ACC112 (cell line): ENCODE measurements at regions not wholly inside any gene's neighbourhood (a gene's known extent, or its start where the extent isn't known, plus 50 kb on each side); places are given as distances from the start of the nearest gene placed in this dataset.
"Not testable (repeated sequence)": the region's sequence is repeated elsewhere in the genome, so short reads cannot be mapped to it uniquely, and the experiment has no call there.

ENCODE experiments used
- H2AFZ ChIP-seq: fragments of 200-600 bp; sonication (generic); one replicate; pipeline ENCODE4 v1.6.0; 2017; ENCODE audit warnings: antibody characterized with exemption, low read length; ENCODE audit not compliant: unreplicated experiment
- H3K27ac ChIP-seq: fragments of 200-600 bp; sonication (generic); 2 replicates; pipeline ENCODE4 v1.5.1; 2014; ENCODE audit warnings: low read depth, mild to moderate bottlenecking, antibody characterized with exemption, low read length, moderate library complexity
- H3K27me3 ChIP-seq: fragments of 200-600 bp; sonication (generic); 2 replicates; pipeline ENCODE4 v1.6.1; 2014; ENCODE audit warnings: mild to moderate bottlenecking, antibody characterized with exemption, low read length, moderate library complexity, mixed read lengths; ENCODE audit not compliant: insufficient read depth
- H3K36me3 ChIP-seq: fragments of 200-600 bp; sonication (generic); 2 replicates; pipeline ENCODE4 v1.6.1; 2016; ENCODE audit warnings: mild to moderate bottlenecking, antibody characterized with exemption, low read length, moderate library complexity, mixed read lengths; ENCODE audit not compliant: insufficient read depth
- H3K4me1 ChIP-seq: fragments of 200-600 bp; sonication (generic); one replicate; pipeline ENCODE4 v1.6.1; 2016; ENCODE audit warnings: low read length, mixed read lengths; ENCODE audit not compliant: insufficient read depth, unreplicated experiment, control insufficient read depth
- H3K4me3 ChIP-seq: fragments of 200-600 bp; sonication (generic); 2 replicates; pipeline ENCODE4 v1.5.1; 2014; ENCODE audit warnings: mild to moderate bottlenecking, low read depth, low read length
- H3K79me2 ChIP-seq: fragments of 200-600 bp; sonication (generic); one replicate; pipeline ENCODE4 v1.6.0; 2016; ENCODE audit warnings: low read length; ENCODE audit not compliant: control insufficient read depth, unreplicated experiment, insufficient read depth

DNA sequence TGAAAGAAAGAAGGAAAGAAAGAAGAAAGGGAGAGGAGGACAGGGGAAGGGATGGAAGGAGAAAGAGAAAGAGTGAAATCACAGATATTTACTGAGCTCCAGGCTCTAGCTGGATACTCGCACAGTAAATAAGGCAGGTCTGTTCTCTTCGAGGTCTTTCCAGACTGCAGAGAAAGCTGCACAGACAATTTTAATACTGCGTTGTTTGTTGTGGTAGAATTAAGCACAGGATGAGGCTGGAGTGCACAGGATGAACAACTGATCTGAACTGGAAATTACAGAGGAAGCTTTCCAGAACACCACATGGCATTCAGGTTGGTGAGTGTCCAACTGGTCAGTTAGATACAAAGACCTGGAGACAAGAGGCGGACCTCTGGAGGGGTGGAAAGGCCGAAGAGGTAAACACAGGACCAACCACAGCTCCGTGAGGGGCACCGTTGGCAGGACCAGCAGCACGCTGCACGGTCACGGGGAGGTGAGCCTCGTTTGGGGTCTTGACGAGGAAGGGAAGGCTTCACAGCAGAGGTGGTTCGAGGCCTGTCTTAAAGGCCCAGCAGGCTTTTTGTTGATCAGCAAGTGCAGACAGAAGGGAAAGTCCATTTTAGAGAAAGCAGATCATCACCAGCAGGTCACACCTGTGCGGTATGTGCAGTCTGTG, 121.7 kb downstream of the ATP6V0E2 start:
- H3K36me3 ChIP-seq, H3K4me1 ChIP-seq, H2AFZ ChIP-seq, H3K27me3 ChIP-seq, H3K27ac ChIP-seq, H3K79me2 ChIP-seq, H3K4me3 ChIP-seq: not testable (repeated sequence)

DNA sequence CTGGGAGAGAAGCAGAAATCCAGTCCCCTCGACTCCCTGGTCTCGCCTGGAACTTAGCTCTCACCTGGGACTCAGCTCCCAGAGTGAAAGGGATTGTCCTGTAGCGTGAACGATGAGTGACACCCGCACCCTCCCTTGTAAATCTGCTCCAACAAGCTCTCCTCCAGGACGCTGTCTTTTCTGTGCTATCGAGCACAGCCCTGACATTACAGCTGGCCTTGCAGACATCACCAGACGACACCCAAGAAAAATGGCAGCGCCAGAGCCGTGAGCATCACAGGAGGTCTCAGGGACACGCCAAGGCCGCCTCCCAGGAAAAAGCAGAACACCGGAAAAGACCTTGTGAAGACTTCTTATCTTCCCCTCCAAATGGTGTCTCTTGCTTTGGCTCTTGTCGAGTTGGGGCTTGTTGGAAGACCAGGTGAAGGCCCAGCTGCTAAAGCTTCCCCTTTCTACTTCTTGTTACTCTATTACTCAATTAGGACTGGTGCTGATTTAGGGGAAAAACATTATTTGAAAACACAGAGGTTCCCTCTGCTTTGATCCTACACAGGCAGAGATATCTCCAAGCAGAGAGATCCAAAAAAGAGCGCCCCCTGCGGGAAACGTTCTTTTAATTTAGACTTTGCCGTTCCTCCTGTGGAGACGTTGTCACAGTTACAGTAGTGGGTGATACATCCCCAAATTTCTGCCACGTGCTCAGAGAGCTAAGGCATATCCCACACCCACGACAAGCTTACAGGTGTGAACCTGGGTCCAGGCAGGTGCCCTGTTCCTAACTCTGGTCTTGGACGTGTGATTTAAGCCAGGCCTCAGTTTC, 127.2 kb downstream of the ATP6V0E2 start:
- H3K4me3 ChIP-seq, H2AFZ ChIP-seq, H3K36me3 ChIP-seq, H3K4me1 ChIP-seq, H3K79me2 ChIP-seq, H3K27ac ChIP-seq, H3K27me3 ChIP-seq: not testable (repeated sequence)

GRCh38 chr7:150003304-150003810, 129.6 kb downstream of the ATP6V0E2 start:
- H2AFZ ChIP-seq: no peak overlapping the region
- H3K4me1 ChIP-seq: no peaks in the 10 kb centered on the region
- no peaks in the 10 kb centered on the region for H3K27me3 ChIP-seq
- H3K36me3 ChIP-seq: no peaks in the 10 kb centered on the region
- no peaks in the 10 kb centered on the region for H3K79me2 ChIP-seq
- H3K27ac ChIP-seq: no peak overlapping the region
- H3K4me3 ChIP-seq: no peak overlapping the region

DNA sequence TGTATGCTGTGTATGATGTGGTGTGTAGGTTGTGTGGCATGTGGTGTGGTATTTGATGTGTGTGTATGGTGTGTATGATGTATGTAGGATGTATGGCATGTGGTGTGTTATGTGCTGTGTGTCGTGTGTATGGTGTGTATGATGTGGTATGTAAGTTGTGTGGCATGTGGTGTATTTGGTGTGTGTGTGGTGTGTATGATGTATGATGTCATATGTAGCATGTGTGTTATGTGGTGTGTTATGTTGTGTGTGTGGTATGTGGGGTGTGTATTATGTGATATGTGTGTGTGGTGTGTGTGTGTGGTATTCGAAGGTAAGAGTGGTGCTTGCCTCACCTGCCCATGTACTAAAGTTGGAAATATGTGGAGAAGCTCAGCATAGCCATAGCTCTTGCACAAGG, 130.2 kb downstream of the ATP6V0E2 start:
- H3K27me3 ChIP-seq, H3K79me2 ChIP-seq, H3K36me3 ChIP-seq, H2AFZ ChIP-seq, H3K4me1 ChIP-seq, H3K4me3 ChIP-seq, H3K27ac ChIP-seq: not testable (repeated sequence)

DNA sequence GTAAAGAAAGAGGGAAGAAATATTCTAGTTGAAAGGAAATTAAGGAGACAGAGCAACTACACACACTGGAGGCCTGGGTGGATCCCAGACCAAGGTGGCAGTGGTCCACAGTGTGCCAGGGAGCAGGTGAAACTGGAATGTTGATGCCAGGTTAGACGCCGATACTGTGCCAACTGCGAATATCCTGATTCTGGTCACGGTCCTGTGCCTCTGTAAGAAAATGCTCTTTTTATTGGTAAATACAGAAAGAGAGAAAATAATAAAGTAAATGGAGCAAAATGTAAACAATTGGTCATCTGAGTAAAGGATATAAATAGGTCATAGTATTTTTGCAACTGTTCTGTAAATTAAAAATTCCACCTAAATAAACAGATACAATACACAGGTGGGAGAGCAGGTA, 131.1 kb downstream of the ATP6V0E2 start:
- H3K4me1 ChIP-seq, H2AFZ ChIP-seq, H3K27ac ChIP-seq, H3K36me3 ChIP-seq, H3K79me2 ChIP-seq, H3K4me3 ChIP-seq, H3K27me3 ChIP-seq: not testable (repeated sequence)

DNA sequence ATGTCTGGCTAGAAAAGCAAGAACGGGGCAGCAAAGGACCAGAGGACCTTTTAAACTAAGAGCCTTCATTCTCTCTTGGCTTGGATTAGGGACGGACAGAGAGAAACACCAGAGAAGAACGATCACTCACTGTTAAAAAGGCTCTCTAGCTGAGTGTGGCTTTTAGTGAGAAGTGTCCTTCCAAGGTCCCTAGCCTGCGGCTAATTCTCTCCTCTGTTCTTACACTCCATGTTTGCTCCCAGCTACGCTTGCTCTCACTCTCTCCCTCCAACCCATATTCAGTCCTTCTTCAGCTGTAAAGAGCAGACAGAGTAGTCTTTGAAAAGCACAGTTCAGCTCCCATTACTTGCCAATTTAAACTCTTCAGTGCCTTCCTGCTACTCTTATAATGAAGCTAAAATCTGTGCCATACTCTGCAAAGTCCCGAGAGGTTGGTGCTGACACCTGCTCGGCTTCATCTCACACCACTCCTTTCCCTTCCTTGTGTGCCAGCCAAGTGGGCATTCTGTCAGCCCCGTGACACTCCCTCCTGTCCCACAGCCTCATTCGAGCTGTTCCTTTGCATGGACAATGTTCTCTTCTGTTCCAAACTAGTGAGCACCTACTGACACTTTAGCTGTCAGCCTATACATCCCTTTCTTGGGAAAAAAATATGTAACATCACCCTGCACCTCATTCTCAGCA, 136.0 kb downstream of the ATP6V0E2 start:
- H3K27me3 ChIP-seq, H3K79me2 ChIP-seq, H3K27ac ChIP-seq, H3K4me3 ChIP-seq, H2AFZ ChIP-seq, H3K4me1 ChIP-seq, H3K36me3 ChIP-seq: not testable (repeated sequence)

DNA sequence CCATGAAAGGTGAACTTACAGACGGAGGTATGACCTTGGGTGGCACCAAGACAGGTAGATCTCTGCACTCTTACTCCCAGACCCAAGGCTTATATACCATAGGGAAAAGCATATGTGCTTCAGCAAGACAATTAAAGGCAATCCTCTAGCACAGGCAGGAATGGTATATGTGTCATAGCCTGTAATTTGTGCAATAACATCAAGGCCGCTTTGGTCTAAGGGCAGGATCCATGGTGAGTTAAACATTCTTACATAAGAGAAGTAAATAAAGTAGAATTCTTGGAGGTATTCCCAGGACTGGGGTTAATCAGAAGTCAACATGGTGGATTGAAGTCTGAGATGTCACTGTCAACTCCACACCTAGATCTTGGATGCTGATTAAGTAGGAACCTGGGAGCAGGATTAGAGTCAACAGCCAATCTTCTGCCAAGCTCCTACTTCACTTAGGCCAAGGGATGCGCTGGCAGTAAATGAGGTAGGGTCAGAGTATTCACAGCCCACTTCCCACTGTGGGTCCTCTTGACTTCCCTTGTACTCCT, 143.0 kb downstream of the ATP6V0E2 start:
- H3K4me1 ChIP-seq, H3K27me3 ChIP-seq, H2AFZ ChIP-seq, H3K4me3 ChIP-seq, H3K36me3 ChIP-seq, H3K79me2 ChIP-seq, H3K27ac ChIP-seq: not testable (repeated sequence)

DNA sequence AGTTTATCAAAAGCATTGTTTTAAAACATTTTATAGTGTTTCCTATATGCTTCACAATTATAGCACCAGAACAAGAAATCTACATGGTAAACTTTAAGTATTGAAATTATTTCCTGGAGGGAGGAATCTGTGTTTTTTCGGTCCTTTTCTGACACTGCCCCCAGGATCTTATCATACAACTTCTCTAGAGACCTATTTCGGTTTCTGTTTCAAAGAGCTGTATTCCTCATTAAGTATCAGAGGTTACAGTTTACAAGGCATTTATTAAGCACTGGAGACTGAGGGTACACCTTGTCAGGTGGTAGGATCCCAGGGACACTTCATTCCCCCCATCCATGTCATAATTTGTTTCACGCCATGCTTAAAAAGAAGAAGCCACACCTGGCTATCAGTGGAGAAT, 146.4 kb downstream of the ATP6V0E2 start:
- H3K4me3 ChIP-seq, H3K79me2 ChIP-seq, H3K27me3 ChIP-seq, H3K4me1 ChIP-seq, H3K27ac ChIP-seq, H2AFZ ChIP-seq, H3K36me3 ChIP-seq: not testable (repeated sequence)

GRCh38 chr7:150024550-150025490, 151.1 kb downstream of the ATP6V0E2 start:
- not testable (repeated sequence) for H3K27me3 ChIP-seq, H3K79me2 ChIP-seq, H2AFZ ChIP-seq, H3K4me1 ChIP-seq, H3K4me3 ChIP-seq, H3K27ac ChIP-seq, H3K36me3 ChIP-seq

DNA sequence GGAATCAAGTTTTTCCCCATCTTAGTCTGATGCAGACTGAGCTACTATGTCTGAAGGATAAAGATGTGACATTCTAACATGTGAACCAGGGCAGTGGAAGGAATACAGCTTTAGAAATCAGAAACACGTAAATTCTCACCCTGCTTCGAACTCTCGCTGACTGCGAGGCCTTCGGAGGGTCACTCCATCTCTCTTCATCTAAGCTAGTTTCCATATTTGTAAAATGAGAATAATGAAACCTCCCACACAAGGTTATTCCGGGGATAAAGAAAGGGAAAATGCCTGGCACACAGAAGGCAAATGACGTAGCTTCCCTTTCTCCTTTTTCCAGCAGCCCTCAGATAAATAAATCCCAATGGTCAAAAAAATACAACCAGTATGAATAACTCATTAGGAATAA, 152.0 kb downstream of the ATP6V0E2 start:
- H3K4me3 ChIP-seq, H3K27me3 ChIP-seq, H2AFZ ChIP-seq, H3K4me1 ChIP-seq, H3K27ac ChIP-seq, H3K36me3 ChIP-seq, H3K79me2 ChIP-seq: not testable (repeated sequence)
